H1 (cell line): ENCODE measurements at regions not wholly inside any gene's neighbourhood (a gene's known extent, or its start where the extent isn't known, plus 50 kb on each side); places are given as distances from the start of the nearest gene placed in this dataset.

ENCODE experiments used
- CTCF ChIA-PET: fragments of 300-600 bp; sonication (Branson Sonifier 250); formaldehyde crosslinking; loops from one replicate; lab custom pipeline; 2021; ENCODE audit not compliant: partially characterized antibody; lab: Charles Lee
- POLR2A ChIA-PET: fragments of 300-600 bp; sonication (Branson Sonifier 250); formaldehyde crosslinking; loops from one replicate; lab custom pipeline; 2021; ENCODE audit warnings: inconsistent platforms; ENCODE audit not compliant: partially characterized antibody; lab: Charles Lee
- DNase-seq, 2 experiments: peaks; one replicate each; pipeline versions ENCODE4 v3.0.0 to v3.0.0-alpha.2; 2010 to 2022; ENCODE audit warnings: low spot score in 2 of 2, low read depth in 1 of 2, mixed read lengths in 1 of 2
- FAIRE-seq: peaks from 2 replicates; lab custom pipeline; 2011; peaks lifted over from hg19 to GRCh38; lab: Jason Lieb, UNC
- H2AFZ ChIP-seq: 2 replicates; pipeline ENCODE4 v1.8.1; 2012; ENCODE audit warnings: low read length, inconsistent platforms
- H2AK5ac ChIP-seq: 2 replicates; pipeline ENCODE4 v1.6.1; 2013; ENCODE audit warnings: low read depth, low read length
- H2BK120ac ChIP-seq: replicated peaks from 2 replicates; pipeline ENCODE3; 2013; ENCODE audit warnings: low read depth, low read length, inconsistent platforms
- H2BK12ac ChIP-seq: 2 replicates; pipeline ENCODE4 v1.6.1; 2013; ENCODE audit warnings: low read depth, low read length
- H2BK15ac ChIP-seq: 2 replicates; pipeline ENCODE4 v1.6.1; 2013; ENCODE audit warnings: low read length
- H2BK20ac ChIP-seq: 2 replicates; pipeline ENCODE4 v1.6.1; 2013; ENCODE audit warnings: low read length
- H2BK5ac ChIP-seq: 2 replicates; pipeline ENCODE4 v1.6.1; 2013; ENCODE audit warnings: low read depth, low read length
- H3K14ac ChIP-seq: 2 replicates; pipeline ENCODE4 v1.6.1; 2013; ENCODE audit warnings: inconsistent platforms; ENCODE audit not compliant: insufficient read length
- H3K18ac ChIP-seq: 2 replicates; pipeline ENCODE4 v1.6.1; 2013; ENCODE audit warnings: low read length; ENCODE audit errors: extremely low read depth
- H3K23ac ChIP-seq: 2 replicates; pipeline ENCODE4 v1.6.1; 2013; ENCODE audit warnings: inconsistent platforms; ENCODE audit not compliant: insufficient read length
- H3K23me2 ChIP-seq: 2 replicates; pipeline ENCODE4 v1.6.1; 2013; ENCODE audit warnings: low read depth, low read length
- H3K27ac ChIP-seq: 2 replicates; pipeline ENCODE4 v1.6.1; 2011; ENCODE audit warnings: low read depth, low read length, inconsistent platforms
- H3K27me3 ChIP-seq, 4 experiments: replicated peaks in 1 of 4; 1 replicate in 1 of 4; 2 replicates in 3 of 4; pipeline versions ENCODE4 v1.6.1 to v1.8.1; 2011 to 2013; ENCODE audit warnings: low read length in 3 of 4, mild to moderate bottlenecking in 3 of 4, inconsistent platforms in 2 of 4, mixed read lengths in 2 of 4, moderate library complexity in 1 of 4; ENCODE audit not compliant: control insufficient read depth in 3 of 4, insufficient read depth in 3 of 4; ENCODE audit errors: extremely low read depth in 1 of 4
- H3K36me3 ChIP-seq, 4 experiments: 2 replicates each; pipeline versions ENCODE4 v1.6.1 to v1.8.1; 2011 to 2013; ENCODE audit warnings: mild to moderate bottlenecking in 4 of 4, low read length in 3 of 4, moderate library complexity in 2 of 4, control low read depth in 1 of 4, inconsistent platforms in 1 of 4; ENCODE audit not compliant: insufficient read depth in 4 of 4, control insufficient read depth in 2 of 4
- H3K4ac ChIP-seq: replicated peaks from 2 replicates; pipeline ENCODE3; 2013; ENCODE audit warnings: low read length, low read depth, mixed read lengths, inconsistent platforms; ENCODE audit not compliant: insufficient read length
- H3K4me1 ChIP-seq, 4 experiments: replicated peaks in 1 of 4; 1 replicate in 1 of 4; 2 replicates in 3 of 4; pipeline versions ENCODE4 v1.6.1 to v1.8.1; 2011 to 2013; ENCODE audit warnings: low read length in 3 of 4, inconsistent platforms in 2 of 4, mixed read lengths in 1 of 4; ENCODE audit not compliant: insufficient read depth in 4 of 4, control insufficient read depth in 3 of 4
- H3K4me2 ChIP-seq, 2 experiments: 2 replicates each; pipeline versions ENCODE4 v1.6.1 to v1.8.1; 2011 to 2013; ENCODE audit warnings: low read depth in 2 of 2, low read length in 2 of 2, control low read depth in 1 of 2, inconsistent platforms in 1 of 2, mild to moderate bottlenecking in 1 of 2; ENCODE audit not compliant: insufficient read depth in 1 of 2
- H3K4me3 ChIP-seq, 4 experiments: fragments of 200-600, 300-600 bp in 1 of 4; sonication (generic), shearing (Covaris generic), sonication (Bioruptor Twin) in 1 of 4; 2 replicates each; pipeline versions ENCODE4 v1.5.1 to v1.8.1; 2011 to 2016; ENCODE audit warnings: low read length in 4 of 4, low read depth in 3 of 4, control low read depth in 2 of 4, inconsistent platforms in 2 of 4, mild to moderate bottlenecking in 2 of 4, mixed read lengths in 1 of 4, moderate library complexity in 1 of 4; ENCODE audit not compliant: insufficient read depth in 2 of 4; ENCODE audit errors: extremely low read depth in 1 of 4
- H3K56ac ChIP-seq: replicated peaks from 2 replicates; pipeline ENCODE3; 2013; ENCODE audit warnings: low read depth, mild to moderate bottlenecking, mixed read lengths, low read length, inconsistent platforms; ENCODE audit not compliant: insufficient read length
- H3K79me1 ChIP-seq: 2 replicates; pipeline ENCODE4 v1.6.1; 2013; ENCODE audit warnings: low read depth, low read length, control low read depth
- H3K79me2 ChIP-seq, 2 experiments: 2 replicates each; pipeline versions ENCODE4 v1.6.1 to v1.8.1; 2012 to 2013; ENCODE audit warnings: low read length in 2 of 2, mild to moderate bottlenecking in 2 of 2, inconsistent platforms in 1 of 2; ENCODE audit not compliant: insufficient read depth in 2 of 2, control insufficient read depth in 1 of 2
- H3K9ac ChIP-seq, 4 experiments: replicated peaks in 1 of 4; 1 replicate in 1 of 4; 2 replicates in 3 of 4; pipeline versions ENCODE4 v1.6.1 to v1.8.1; 2011 to 2013; ENCODE audit warnings: low read depth in 3 of 4, low read length in 3 of 4, control low read depth in 2 of 4, mild to moderate bottlenecking in 2 of 4, moderate library complexity in 2 of 4, inconsistent platforms in 1 of 4; ENCODE audit errors: extremely low read depth in 1 of 4
- H3K9me3 ChIP-seq, 2 experiments: 2 replicates each; pipeline versions ENCODE4 v1.6.1 to v1.8.1; 2012 to 2013; ENCODE audit warnings: mild to moderate bottlenecking in 2 of 2, moderate library complexity in 2 of 2, control low read depth in 1 of 2, inconsistent platforms in 1 of 2, low read depth in 1 of 2, low read length in 1 of 2, mixed read lengths in 1 of 2; ENCODE audit not compliant: insufficient read depth in 2 of 2
- H4K20me1 ChIP-seq, 2 experiments: replicated peaks in 1 of 2; 2 replicates each; pipeline versions ENCODE3 to v1.8.1; 2011 to 2013; ENCODE audit warnings: inconsistent platforms in 2 of 2, low read length in 2 of 2, mild to moderate bottlenecking in 1 of 2; ENCODE audit not compliant: insufficient read depth in 2 of 2, control insufficient read depth in 1 of 2
- H4K5ac ChIP-seq: 2 replicates; pipeline ENCODE4 v1.6.1; 2013; ENCODE audit warnings: low read length, low read depth, mixed read lengths, inconsistent platforms; ENCODE audit not compliant: insufficient read length
- H4K8ac ChIP-seq: 2 replicates; pipeline ENCODE4 v1.8.0; 2013; ENCODE audit warnings: mild to moderate bottlenecking, moderate library complexity, low read length, inconsistent platforms; ENCODE audit not compliant: insufficient read depth; ENCODE audit errors: extremely low read depth
- H4K91ac ChIP-seq: replicated peaks from 2 replicates; pipeline ENCODE3; 2013; ENCODE audit warnings: low read length, mixed read lengths, inconsistent platforms; ENCODE audit not compliant: insufficient read length
- ATF2 ChIP-seq: IDR thresholded peaks from 2 replicates; pipeline ENCODE4 v1.6.1; 2012; ENCODE audit warnings: low read length, inconsistent platforms
- BCL11A ChIP-seq, 2 experiments: IDR thresholded peaks; one replicate each; pipeline ENCODE4 v1.6.1; 2011; ENCODE audit warnings: low read depth in 2 of 2, low read length in 2 of 2, mild to moderate bottlenecking in 2 of 2
- CHD2 ChIP-seq: IDR thresholded peaks from 2 replicates; pipeline ENCODE4 v1.6.1; 2012; ENCODE audit warnings: low read length, improper control_type of control experiment
- EGR1 ChIP-seq: IDR thresholded peaks from 2 replicates; pipeline ENCODE4 v1.6.1; 2011; ENCODE audit warnings: low read depth, low read length, borderline replicate concordance
- GABPA ChIP-seq: IDR thresholded peaks from 2 replicates; pipeline ENCODE4 v1.6.1; 2011; ENCODE audit warnings: mild to moderate bottlenecking, low read length, moderate library complexity, borderline replicate concordance; ENCODE audit not compliant: insufficient read depth
- HDAC2 ChIP-seq, 2 experiments: fragments of 300-600 bp in 1 of 2; sonication (generic) in 1 of 2; IDR thresholded peaks; 2 replicates each; pipeline ENCODE4 v1.6.1; 2011 to 2012; ENCODE audit warnings: low read depth in 2 of 2, low read length in 2 of 2, mild to moderate bottlenecking in 2 of 2, moderate library complexity in 2 of 2, borderline replicate concordance in 1 of 2, inconsistent platforms in 1 of 2
- NRF1 ChIP-seq: IDR thresholded peaks from 2 replicates; pipeline ENCODE4 v1.6.1; 2011; ENCODE audit warnings: mild to moderate bottlenecking, low read depth, low read length, improper control_type of control experiment
- RNF2 ChIP-seq: fragments of 200-900, 300-1000 bp; sonication (generic); IDR thresholded peaks from 2 replicates; pipeline ENCODE4 v1.7.1; 2016; ENCODE audit warnings: borderline replicate concordance, low read depth, mild to moderate bottlenecking, antibody characterized with exemption, low read length; ENCODE audit not compliant: poor library complexity, severe bottlenecking; ENCODE audit errors: missing control alignments
- RXRA ChIP-seq: IDR thresholded peaks from 2 replicates; pipeline ENCODE4 v1.6.1; 2011; ENCODE audit warnings: low read depth, mild to moderate bottlenecking, low read length, moderate library complexity; ENCODE audit not compliant: insufficient read depth
- SP2 ChIP-seq: IDR thresholded peaks from 2 replicates; pipeline ENCODE4 v1.6.1; 2012; ENCODE audit warnings: mild to moderate bottlenecking, low read length, inconsistent platforms
- SP4 ChIP-seq: IDR thresholded peaks from 2 replicates; pipeline ENCODE4 v1.6.1; 2012; ENCODE audit warnings: low read length, inconsistent platforms
- SUZ12 ChIP-seq: fragments of 200-600 bp; sonication (generic); IDR thresholded peaks from 2 replicates; pipeline ENCODE4 v1.6.1; 2012; ENCODE audit warnings: mild to moderate bottlenecking, inconsistent platforms, low read length, moderate library complexity, mixed read lengths
- TAF1 ChIP-seq: IDR thresholded peaks from 2 replicates; pipeline ENCODE4 v1.6.1; 2011; ENCODE audit warnings: mild to moderate bottlenecking, low read depth, low read length
- WGBS, 2 experiments: shearing (Covaris generic) in 1 of 2; methylation state at CpG; one replicate each; pipeline versions ENCODE4 v1.1.6 to v1.1.7; 2013 to 2015; ENCODE audit warnings: low lambda C conversion rate in 2 of 2, mixed read lengths in 2 of 2, inconsistent platforms in 1 of 2, low coverage in 1 of 2, missing lambda C conversion rate in 1 of 2; ENCODE audit not compliant: insufficient replicate concordance in 2 of 2, insufficient coverage in 1 of 2, insufficient read length in 1 of 2; ENCODE audit errors: extremely low coverage in 1 of 2, missing lambda C conversion rate in 1 of 2; 5-methylcytosine and 5-hydroxymethylcytosine counted together

GRCh38 chr3:132843349-132843748 is 121.1 kb upstream of the NPHP3 start:
- H4K20me1 ChIP-seq, result no peaks in the 10 kb centered on the region
- WGBS, 2 experiments, result 95% methylated on average over 3 of the region's 3 CpGs; no CpG with 5 or more reads in 1 of the 2 experiments
- no peaks in the 10 kb centered on the region for H3K36me3 ChIP-seq
- DNase-seq (no peak), FAIRE-seq (no peak)
- H2BK12ac ChIP-seq, result no peak overlapping the region
- H3K27ac ChIP-seq, result no peak overlapping the region
- H3K4me2 ChIP-seq, result peak overlapping the region; percentile 38 to 47; a peak in 1 of 4 replicates
- H2AFZ ChIP-seq, result no peak overlapping the region
- H3K23ac ChIP-seq, result no peak overlapping the region
- ChIA-PET CTCF (interaction anchor here (1.2 kb wide), 2 partner anchors 14 to 524 kb away, joined by 3 to 4 read pairs; no protein-coding TSS in a partner anchor), POLR2A (interaction anchor here (0.7 kb wide), 1 partner anchor 477 kb away, joined by 3 read pairs; no protein-coding TSS in a partner anchor)
- H3K79me1 ChIP-seq, result no peaks in the 10 kb centered on the region
- H4K8ac ChIP-seq, result no peak overlapping the region
- H3K23me2 ChIP-seq, result no peaks in the 10 kb centered on the region
- no peak overlapping the region for H3K56ac ChIP-seq
- no peaks in the 10 kb centered on the region for H3K27me3 ChIP-seq
- no peaks in the 10 kb centered on the region for H3K79me2 ChIP-seq
- H3K4me3 ChIP-seq, result no peak overlapping the region
- no peak overlapping the region for H2AK5ac ChIP-seq
- H2BK120ac ChIP-seq, result no peak overlapping the region
- H3K4me1 ChIP-seq, result peaks cover 0 to 14% (median 4%) of the 10 kb centered on the region in 4 experiments; a peak in 4 of 7 replicates
- no peak overlapping the region for H3K18ac ChIP-seq
- no peaks in the 10 kb centered on the region for H3K9me3 ChIP-seq
- no peak overlapping the region for H2BK15ac ChIP-seq
- no peak overlapping the region for H3K14ac ChIP-seq
- H2BK20ac ChIP-seq, result no peak overlapping the region
- H4K5ac ChIP-seq, result no peak overlapping the region
- no peak overlapping the region for H3K4ac ChIP-seq
- no peak overlapping the region for H3K9ac ChIP-seq
- H2BK5ac ChIP-seq, result no peak overlapping the region
- no peak overlapping the region for H4K91ac ChIP-seq
- TF ChIP-seq BCL11A (IDR thresholded peaks at IDR 0.05; ENCODE audit: low read depth in 2 of 2, low read length in 2 of 2), result no peak
- TF ChIP-seq ATF2, result no peak
- TF ChIP-seq EGR1, result no peak
- TF ChIP-seq NRF1, result no peak
- no peak for TF ChIP-seq RXRA
- no peak for TF ChIP-seq SUZ12
- no peak for TF ChIP-seq HDAC2 (IDR thresholded peaks at IDR 0.05; ENCODE audit: borderline replicate concordance in 1 of 2, low read depth in 2 of 2, low read length in 2 of 2)
- TF ChIP-seq GABPA, result no peak
- TF ChIP-seq RNF2, result no peak
- TF ChIP-seq SP4, result no peak
- no peak for TF ChIP-seq SP2
- TF ChIP-seq CHD2, result no peak
- TF ChIP-seq TAF1, result no peak
